ENCODE measurements at regions not wholly inside any gene's neighbourhood (a gene's known extent, or its start where the extent isn't known, plus 50 kb on each side); places are given as distances from the start of the nearest gene placed in this dataset.

GRCh38 chr1:193574913-193575312, 388.5 kb upstream of the B3GALT2 start:
- DNase-seq = no peak

- no peak for DNase-seq
Observed at GRCh38 chr1:193569983-193570269, 383.5 kb upstream of the B3GALT2 start.

GRCh38 chr1:193569096-193569982, 382.9 kb upstream of the B3GALT2 start:
- no peak for DNase-seq

GRCh38 chr1:193568512-193568911, 382.1 kb upstream of the B3GALT2 start:
- DNase-seq = no peak

GRCh38 chr1:193567937-193568336, 381.5 kb upstream of the B3GALT2 start:
- DNase-seq = no peak

GRCh38 chr1:193566735-193567134, 380.3 kb upstream of the B3GALT2 start:
- DNase-seq = no peak

GRCh38 chr1:193565971-193566577, 379.7 kb upstream of the B3GALT2 start:
- no peak for DNase-seq

GRCh38 chr1:193562121-193562520, 375.7 kb upstream of the B3GALT2 start:
- DNase-seq = no peak

- peak in 1 of 14 donors; percentile 1 for DNase-seq
Observed at GRCh38 chr1:193558491-193559028, 372.1 kb upstream of the B3GALT2 start.

GRCh38 chr1:193555662-193556441, 369.4 kb upstream of the B3GALT2 start:
- no peak for DNase-seq

GRCh38 chr1:193553564-193553963, 367.2 kb upstream of the B3GALT2 start:
- DNase-seq = no peak

GRCh38 chr1:193552274-193552673, 365.9 kb upstream of the B3GALT2 start:
- DNase-seq = no peak

- DNase-seq = no peak
Observed at GRCh38 chr1:193549081-193549480, 362.7 kb upstream of the B3GALT2 start.

GRCh38 chr1:193545171-193545570, 358.8 kb upstream of the B3GALT2 start:
- DNase-seq = no peak

GRCh38 chr1:193543259-193543658, 356.8 kb upstream of the B3GALT2 start:
- DNase-seq = no peak

- no peak for DNase-seq
Observed at GRCh38 chr1:193542690-193543089, 356.3 kb upstream of the B3GALT2 start.

- no peak for DNase-seq
Observed at GRCh38 chr1:193540511-193540910, 354.1 kb upstream of the B3GALT2 start.

GRCh38 chr1:193539731-193540459, 353.5 kb upstream of the B3GALT2 start:
- no peak for DNase-seq

GRCh38 chr1:193538680-193539079, 352.3 kb upstream of the B3GALT2 start:
- no peak for DNase-seq

GRCh38 chr1:193538003-193538354, 351.6 kb upstream of the B3GALT2 start:
- DNase-seq = no peak

- DNase-seq = no peak
Observed at GRCh38 chr1:193537266-193538002, 351.0 kb upstream of the B3GALT2 start.

GRCh38 chr1:193533853-193534252, 347.4 kb upstream of the B3GALT2 start:
- DNase-seq = peak in 1 of 14 donors; percentile 5
